HCT116 (cell line): ENCODE measurements at regions not wholly inside any gene's neighbourhood (a gene's known extent, or its start where the extent isn't known, plus 50 kb on each side); places are given as distances from the start of the nearest gene placed in this dataset.

Experiments
- ATAC-seq: fragments of 200-7000 bp; cut with Tn5 transposase; 2 replicates; pipeline ENCODE4 v1.9.1; 2020; ENCODE audit warnings: mild to moderate bottlenecking, moderate library complexity
- BruUV-seq: library from RNA; stranded (reverse); fragments of 400-500 nt; replicated peaks from 2 replicates; lab custom pipeline; 2021; lab: Mats Ljungman, UMichigan
- CTCF ChIA-PET: fragments of 300-600 bp; sonication (Branson Sonifier 250); formaldehyde crosslinking; loops from one replicate; lab custom pipeline; 2021; ENCODE audit warnings: antibody characterized with exemption; lab: Charles Lee
- POLR2A ChIA-PET: fragments of 300-600, 350-600 bp; sonication (Branson Sonifier 250); formaldehyde crosslinking; loops from one replicate; lab custom pipeline; 2021; ENCODE audit warnings: antibody characterized with exemption; lab: Charles Lee
- RAD21 ChIA-PET, 2 experiments: fragments of 300-600 bp; sonication (Branson Sonifier 250); formaldehyde crosslinking; loops; one replicate each; lab custom pipeline; 2023; ENCODE audit warnings: low total read pairs in 2 of 2; ENCODE audit not compliant: uncharacterized antibody in 2 of 2, unreplicated experiment in 2 of 2, low non-redundant PET in 1 of 2; lab: Charles Lee
- DNase-seq: peaks from one replicate; pipeline ENCODE4 v3.0.0-alpha.2; 2010; ENCODE audit warnings: low read depth, low spot score
- H2AFZ ChIP-seq: fragments of 200-600 bp; shearing (Covaris generic), sonication (generic); 2 replicates; pipeline ENCODE4 v1.6.1; 2017; ENCODE audit warnings: low read depth, mixed run types, mixed read lengths, antibody characterized with exemption, low read length; ENCODE audit not compliant: poor library complexity, severe bottlenecking
- H3K27ac ChIP-seq: 2 replicates; pipeline ENCODE4 v1.5.1; 2012; ENCODE audit warnings: low read depth, low read length
- H3K27me3 ChIP-seq: fragments of 200-600 bp; sonication (generic); 2 replicates; pipeline ENCODE4 v1.6.1; 2016; ENCODE audit warnings: mixed run types, low read length, mixed read lengths; ENCODE audit not compliant: insufficient read depth
- H3K36me3 ChIP-seq, 2 experiments: fragments of 200-500 bp in 1 of 2; fragments of 200-600 bp in 1 of 2; sonication (Bioruptor generic) in 1 of 2; sonication (generic) in 1 of 2; 2 replicates each; pipeline versions ENCODE4 v1.5.1 to v1.6.1; 2014 to 2016; ENCODE audit warnings: low read length in 2 of 2, inconsistent platforms in 1 of 2, mixed read lengths in 1 of 2, mixed run types in 1 of 2; ENCODE audit not compliant: insufficient read depth in 2 of 2, control insufficient read depth in 1 of 2
- H3K4me1 ChIP-seq, 2 experiments: fragments of 200-600 bp in 1 of 2; sonication (generic) in 1 of 2; 2 replicates each; pipeline versions ENCODE4 v1.5.1 to v1.6.1; 2012 to 2017; ENCODE audit warnings: low read length in 2 of 2, inconsistent platforms in 1 of 2, mild to moderate bottlenecking in 1 of 2, mixed read lengths in 1 of 2, mixed run types in 1 of 2, moderate library complexity in 1 of 2; ENCODE audit not compliant: insufficient read depth in 2 of 2, control insufficient read depth in 1 of 2
- H3K4me2 ChIP-seq: fragments of 200-600 bp; sonication (generic); 2 replicates; pipeline ENCODE4 v1.6.1; 2017; ENCODE audit warnings: mixed run types, low read length, mixed read lengths
- H3K4me3 ChIP-seq, 2 experiments: fragments of 200-600 bp in 1 of 2; sonication (generic) in 1 of 2; replicated peaks in 1 of 2; 2 replicates each; pipeline ENCODE4 v1.5.1; 2011 to 2016; ENCODE audit warnings: low read length in 2 of 2, control low read depth in 1 of 2, low read depth in 1 of 2, mild to moderate bottlenecking in 1 of 2, mixed read lengths in 1 of 2, mixed run types in 1 of 2
- H3K79me2 ChIP-seq: fragments of 200-600 bp; sonication (generic); 2 replicates; pipeline ENCODE4 v1.6.1; 2017; ENCODE audit warnings: mild to moderate bottlenecking, mixed run types, low read length, moderate library complexity, mixed read lengths; ENCODE audit not compliant: insufficient read depth
- H3K9ac ChIP-seq: fragments of 200-600 bp; sonication (generic); 2 replicates; pipeline ENCODE4 v1.6.1; 2016; ENCODE audit warnings: low read length, mixed read lengths
- H3K9me2 ChIP-seq: fragments of 200-600 bp; sonication (generic), shearing (Covaris generic); 2 replicates; pipeline ENCODE4 v1.6.1; 2017; ENCODE audit warnings: mixed run types, mild to moderate bottlenecking, moderate library complexity; ENCODE audit not compliant: insufficient read depth
- H3K9me3 ChIP-seq, 2 experiments: fragments of 200-500 bp in 1 of 2; fragments of 200-600 bp in 1 of 2; sonication (Bioruptor generic) in 1 of 2; sonication (generic) in 1 of 2; 2 replicates each; pipeline ENCODE4 v1.6.1; 2014 to 2017; ENCODE audit warnings: low read length in 2 of 2, mixed read lengths in 2 of 2, inconsistent platforms in 1 of 2, low read depth in 1 of 2, mild to moderate bottlenecking in 1 of 2, mixed run types in 1 of 2, moderate library complexity in 1 of 2; ENCODE audit not compliant: control insufficient read depth in 1 of 2, insufficient read depth in 1 of 2
- H4K20me1 ChIP-seq: fragments of 200-600 bp; sonication (generic), shearing (Covaris generic); 2 replicates; pipeline ENCODE4 v1.6.1; 2017; ENCODE audit warnings: mixed run types, mild to moderate bottlenecking, moderate library complexity; ENCODE audit not compliant: insufficient read depth
- CEBPB ChIP-seq: IDR thresholded peaks from 2 replicates; pipeline ENCODE4 v1.6.1; 2012; ENCODE audit warnings: low read depth
- EGR1 ChIP-seq: IDR thresholded peaks from 2 replicates; pipeline ENCODE4 v1.6.1; 2012; ENCODE audit warnings: low read depth
- ELF1 ChIP-seq: IDR thresholded peaks from 2 replicates; pipeline ENCODE4 v1.6.1; 2012; ENCODE audit warnings: low read depth, borderline replicate concordance
- EZH2 ChIP-seq: fragments of 200-600 bp; sonication (generic); IDR thresholded peaks from 2 replicates; pipeline ENCODE4 v1.6.1; 2017; ENCODE audit warnings: antibody characterized with exemption, mixed run types
- EZH2phosphoT487 ChIP-seq: fragments of 200-600 bp; IDR thresholded peaks from 2 replicates; pipeline ENCODE4 v1.6.1; 2018; ENCODE audit warnings: antibody characterized with exemption, borderline replicate concordance
- JUND ChIP-seq: IDR thresholded peaks from 2 replicates; pipeline ENCODE4 v1.6.1; 2012
- POLR2AphosphoS5 ChIP-seq: IDR thresholded peaks from 2 replicates; pipeline ENCODE4 v1.6.1; 2011; ENCODE audit warnings: mild to moderate bottlenecking, low read depth, low read length, moderate library complexity
- RAD21 ChIP-seq: IDR thresholded peaks from 2 replicates; pipeline ENCODE4 v1.6.1; 2012; ENCODE audit warnings: low read depth, mild to moderate bottlenecking
- SIN3A ChIP-seq: IDR thresholded peaks from 2 replicates; pipeline ENCODE4 v1.6.1; 2012; ENCODE audit warnings: low read depth
- SP1 ChIP-seq: IDR thresholded peaks from 2 replicates; pipeline ENCODE4 v1.6.1; 2012; ENCODE audit warnings: low read depth
- YY1 ChIP-seq: IDR thresholded peaks from 2 replicates; pipeline ENCODE4 v1.6.1; 2011; ENCODE audit warnings: low read length, low read depth, moderate library complexity, mild to moderate bottlenecking; ENCODE audit not compliant: insufficient replicate concordance; ENCODE audit errors: extremely low read depth
- ZFX ChIP-seq: fragments of 450-650 bp; IDR thresholded peaks from 2 replicates; pipeline ENCODE4 v1.6.1; 2017
- ZNF274 ChIP-seq: fragments of 200-500 bp; sonication (Bioruptor generic); IDR thresholded peaks from 2 replicates; pipeline ENCODE4 v1.6.1; 2014; ENCODE audit warnings: mild to moderate bottlenecking, low read depth, low read length, inconsistent platforms
- intact Hi-C: fragments of 100-400 bp; cut with micrococcal nuclease; formaldehyde crosslinking; loops from 2 replicates; pipeline ENCODE4 v1.10.0; 2022
- TF ChIP-seq, protein P1 (sequence below): IDR thresholded peaks from 2 replicates; pipeline ENCODE4 v1.6.1; 2012
- TF ChIP-seq, protein P2 (sequence below), 3 experiments: fragments of 200-600 bp in 1 of 3; sonication (generic) in 1 of 3; IDR thresholded peaks in 2 of 3; conservative IDR thresholded peaks in 1 of 3; 2 replicates each; pipeline ENCODE4 v1.5.1; 2012 to 2017; ENCODE audit warnings: low read depth in 2 of 3, low read length in 2 of 3, antibody characterized with exemption in 1 of 3, borderline replicate concordance in 1 of 3, control low read depth in 1 of 3, mild to moderate bottlenecking in 1 of 3, mixed read lengths in 1 of 3, mixed run types in 1 of 3, moderate library complexity in 1 of 3; ENCODE audit not compliant: insufficient read depth in 1 of 3
- TF ChIP-seq, protein P3 (sequence below): IDR thresholded peaks from 2 replicates; pipeline ENCODE4 v1.6.1; 2011; ENCODE audit warnings: mild to moderate bottlenecking, low read length, moderate library complexity; ENCODE audit not compliant: insufficient replicate concordance; ENCODE audit errors: extremely low read depth

DNA sequence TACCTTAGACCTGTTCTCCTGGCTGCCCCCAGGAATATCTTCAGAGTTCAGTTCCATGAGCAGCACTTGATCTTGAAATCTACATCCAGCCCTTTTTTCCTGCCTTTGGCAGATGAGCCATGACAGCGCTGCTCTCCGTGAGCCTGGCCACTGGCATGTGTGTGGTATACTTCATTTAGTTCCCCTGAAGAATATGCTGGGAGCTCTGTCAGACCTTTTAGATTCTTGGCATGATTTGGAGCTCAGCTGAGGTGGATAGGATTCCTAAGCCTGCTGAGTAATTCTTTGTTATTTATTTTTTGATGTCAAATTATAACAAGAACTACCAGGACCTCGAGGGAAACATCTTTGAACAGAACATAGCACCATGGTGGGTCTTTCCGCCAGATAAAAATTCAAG lies 121.7 kb downstream of the EDEM1 start (continued):
- TF ChIP-seq YY1 (no peak), ZFX (no peak), SIN3A (no peak), EGR1 (no peak)
- TF ChIP-seq, all 23 proteins: peak for 0

DNA sequence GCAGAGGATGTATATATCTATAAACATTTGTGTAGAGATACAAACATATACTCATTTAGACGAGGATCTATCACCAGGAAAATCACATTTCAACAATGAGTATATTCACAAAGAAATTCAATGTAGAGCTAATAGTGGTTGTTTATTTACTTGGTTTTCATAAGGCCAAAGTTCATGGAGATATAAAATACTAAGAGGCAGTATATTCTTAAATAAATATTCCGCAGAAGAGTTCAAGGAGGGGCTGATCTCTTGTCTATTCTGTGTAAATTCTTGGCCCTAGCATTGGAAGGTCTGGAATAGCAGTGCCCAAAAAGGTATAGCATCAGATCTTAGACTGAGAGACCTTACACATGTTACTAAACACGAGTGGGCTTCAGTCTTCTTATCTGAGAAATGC lies 122.1 kb downstream of the EDEM1 start:
- 0 out of 2 replicates have a peak, but pooled peaks cover 4% of the 10 kb centered on the region for H3K27me3 ChIP-seq
- H3K4me2 ChIP-seq: no peak overlapping the region
- no peak overlapping the region for H3K9ac ChIP-seq
- TF ChIP-seq JUND (no peak), POLR2AphosphoS5 (no peak), CEBPB (no peak), ZNF274 (no peak), RAD21 (no peak), EZH2phosphoT487 (no peak), YY1 (no peak), SP1 (no peak), EZH2 (no peak), ZFX (no peak), ELF1 (no peak)
- TF ChIP-seq, protein P1, sequence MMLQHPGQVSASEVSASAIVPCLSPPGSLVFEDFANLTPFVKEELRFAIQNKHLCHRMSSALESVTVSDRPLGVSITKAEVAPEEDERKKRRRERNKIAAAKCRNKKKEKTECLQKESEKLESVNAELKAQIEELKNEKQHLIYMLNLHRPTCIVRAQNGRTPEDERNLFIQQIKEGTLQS: no peak
- TF ChIP-seq, protein P2, sequence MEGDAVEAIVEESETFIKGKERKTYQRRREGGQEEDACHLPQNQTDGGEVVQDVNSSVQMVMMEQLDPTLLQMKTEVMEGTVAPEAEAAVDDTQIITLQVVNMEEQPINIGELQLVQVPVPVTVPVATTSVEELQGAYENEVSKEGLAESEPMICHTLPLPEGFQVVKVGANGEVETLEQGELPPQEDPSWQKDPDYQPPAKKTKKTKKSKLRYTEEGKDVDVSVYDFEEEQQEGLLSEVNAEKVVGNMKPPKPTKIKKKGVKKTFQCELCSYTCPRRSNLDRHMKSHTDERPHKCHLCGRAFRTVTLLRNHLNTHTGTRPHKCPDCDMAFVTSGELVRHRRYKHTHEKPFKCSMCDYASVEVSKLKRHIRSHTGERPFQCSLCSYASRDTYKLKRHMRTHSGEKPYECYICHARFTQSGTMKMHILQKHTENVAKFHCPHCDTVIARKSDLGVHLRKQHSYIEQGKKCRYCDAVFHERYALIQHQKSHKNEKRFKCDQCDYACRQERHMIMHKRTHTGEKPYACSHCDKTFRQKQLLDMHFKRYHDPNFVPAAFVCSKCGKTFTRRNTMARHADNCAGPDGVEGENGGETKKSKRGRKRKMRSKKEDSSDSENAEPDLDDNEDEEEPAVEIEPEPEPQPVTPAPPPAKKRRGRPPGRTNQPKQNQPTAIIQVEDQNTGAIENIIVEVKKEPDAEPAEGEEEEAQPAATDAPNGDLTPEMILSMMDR (IDR thresholded peaks at IDR 0.05 in 2 of 3, conservative IDR thresholded peaks at IDR 0.05 in 1 of 3; ENCODE audit: borderline replicate concordance in 1 of 3, insufficient read depth in 1 of 3, low read depth in 2 of 3, low read length in 2 of 3): no peak
- TF ChIP-seq, protein P3, sequence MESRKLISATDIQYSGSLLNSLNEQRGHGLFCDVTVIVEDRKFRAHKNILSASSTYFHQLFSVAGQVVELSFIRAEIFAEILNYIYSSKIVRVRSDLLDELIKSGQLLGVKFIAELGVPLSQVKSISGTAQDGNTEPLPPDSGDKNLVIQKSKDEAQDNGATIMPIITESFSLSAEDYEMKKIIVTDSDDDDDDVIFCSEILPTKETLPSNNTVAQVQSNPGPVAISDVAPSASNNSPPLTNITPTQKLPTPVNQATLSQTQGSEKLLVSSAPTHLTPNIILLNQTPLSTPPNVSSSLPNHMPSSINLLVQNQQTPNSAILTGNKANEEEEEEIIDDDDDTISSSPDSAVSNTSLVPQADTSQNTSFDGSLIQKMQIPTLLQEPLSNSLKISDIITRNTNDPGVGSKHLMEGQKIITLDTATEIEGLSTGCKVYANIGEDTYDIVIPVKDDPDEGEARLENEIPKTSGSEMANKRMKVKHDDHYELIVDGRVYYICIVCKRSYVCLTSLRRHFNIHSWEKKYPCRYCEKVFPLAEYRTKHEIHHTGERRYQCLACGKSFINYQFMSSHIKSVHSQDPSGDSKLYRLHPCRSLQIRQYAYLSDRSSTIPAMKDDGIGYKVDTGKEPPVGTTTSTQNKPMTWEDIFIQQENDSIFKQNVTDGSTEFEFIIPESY: no peak
- no peaks in the 10 kb centered on the region for H3K79me2 ChIP-seq
- BruUV-seq: no TSS peak
- no peak overlapping the region for H2AFZ ChIP-seq
- RAD21 ChIA-PET: no interaction called here
- H3K4me3 ChIP-seq: no peak overlapping the region
- no peaks in the 10 kb centered on the region for H3K36me3 ChIP-seq
- POLR2A ChIA-PET: no interaction called here
- no peaks in the 10 kb centered on the region for H3K9me3 ChIP-seq
- H4K20me1 ChIP-seq: no peaks in the 10 kb centered on the region
- intact Hi-C loops: loop anchor here (5.0 to 10.0 kb wide), 3 partner anchors 258 to 1835 kb away; no protein-coding TSS in a partner anchor
- H3K4me1 ChIP-seq: no peaks in the 10 kb centered on the region
- no peak overlapping the region for H3K27ac ChIP-seq
- no peak for ATAC-seq
- CTCF ChIA-PET: no interaction called here
- no peaks in the 10 kb centered on the region for H3K9me2 ChIP-seq
- DNase-seq: no peak
